AG09319 (cell line): ENCODE measurements at regions not wholly inside any gene's neighbourhood (a gene's known extent, or its start where the extent isn't known, plus 50 kb on each side); places are given as distances from the start of the nearest gene placed in this dataset.

ENCODE experiments used
- DNase-seq: peaks from one replicate; pipeline ENCODE4 v3.0.0-alpha.2; 2010; ENCODE audit warnings: low read depth; ENCODE audit errors: extremely low read depth
- TF ChIP-seq, protein P1 (sequence below): IDR thresholded peaks from 2 replicates; pipeline ENCODE4 v1.5.1; 2011; ENCODE audit warnings: low read depth, mild to moderate bottlenecking, inconsistent platforms, low read length, moderate library complexity

DNA sequence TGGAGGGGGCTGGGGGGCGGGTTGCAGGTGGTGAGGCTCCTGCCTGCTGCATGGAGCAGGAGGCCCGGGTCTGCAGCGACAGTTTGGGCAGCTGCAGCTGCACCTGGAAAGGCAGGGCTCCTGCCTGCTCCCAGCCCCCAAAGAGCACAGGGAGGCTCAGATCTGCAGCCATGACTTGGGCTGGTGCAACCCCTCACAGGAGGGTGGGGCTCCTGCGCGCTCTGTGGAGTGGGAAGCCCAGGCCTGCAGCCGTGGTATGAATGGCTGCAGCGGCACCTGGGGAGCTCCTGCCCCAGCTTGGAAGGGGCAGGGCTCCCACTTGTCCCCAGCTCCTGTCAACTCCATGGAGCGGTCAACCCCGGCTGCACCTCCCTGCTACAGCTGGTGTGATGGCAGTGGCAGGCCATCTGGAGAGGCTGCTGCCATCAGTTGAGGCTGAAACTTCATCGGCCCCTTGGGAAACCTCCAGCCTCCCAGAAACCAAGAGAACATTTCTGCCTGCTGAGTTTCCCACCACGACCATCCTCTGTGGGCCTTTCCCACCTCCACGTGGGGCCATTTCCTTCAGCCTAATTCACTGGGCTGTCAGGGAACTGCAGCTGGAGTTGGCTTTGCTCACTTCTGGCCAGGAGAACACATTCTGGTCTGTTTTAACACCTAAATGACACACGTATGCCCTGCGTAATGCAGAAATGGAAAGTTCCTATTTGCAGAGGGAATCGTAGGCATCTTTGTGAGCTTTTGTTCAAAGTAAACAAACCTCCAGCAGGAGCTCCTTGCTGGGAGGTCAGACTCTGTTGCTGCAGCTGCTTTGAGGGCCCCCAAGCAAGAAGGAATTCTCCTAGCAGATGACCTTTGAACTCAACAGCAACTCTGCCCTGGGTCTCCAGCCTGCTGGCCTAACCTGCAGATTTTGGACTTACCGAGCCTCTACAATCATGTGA, 429.0 kb downstream of the PREX1 start:
- no peak for DNase-seq
- TF ChIP-seq, protein P1, sequence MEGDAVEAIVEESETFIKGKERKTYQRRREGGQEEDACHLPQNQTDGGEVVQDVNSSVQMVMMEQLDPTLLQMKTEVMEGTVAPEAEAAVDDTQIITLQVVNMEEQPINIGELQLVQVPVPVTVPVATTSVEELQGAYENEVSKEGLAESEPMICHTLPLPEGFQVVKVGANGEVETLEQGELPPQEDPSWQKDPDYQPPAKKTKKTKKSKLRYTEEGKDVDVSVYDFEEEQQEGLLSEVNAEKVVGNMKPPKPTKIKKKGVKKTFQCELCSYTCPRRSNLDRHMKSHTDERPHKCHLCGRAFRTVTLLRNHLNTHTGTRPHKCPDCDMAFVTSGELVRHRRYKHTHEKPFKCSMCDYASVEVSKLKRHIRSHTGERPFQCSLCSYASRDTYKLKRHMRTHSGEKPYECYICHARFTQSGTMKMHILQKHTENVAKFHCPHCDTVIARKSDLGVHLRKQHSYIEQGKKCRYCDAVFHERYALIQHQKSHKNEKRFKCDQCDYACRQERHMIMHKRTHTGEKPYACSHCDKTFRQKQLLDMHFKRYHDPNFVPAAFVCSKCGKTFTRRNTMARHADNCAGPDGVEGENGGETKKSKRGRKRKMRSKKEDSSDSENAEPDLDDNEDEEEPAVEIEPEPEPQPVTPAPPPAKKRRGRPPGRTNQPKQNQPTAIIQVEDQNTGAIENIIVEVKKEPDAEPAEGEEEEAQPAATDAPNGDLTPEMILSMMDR, result no peak

DNA sequence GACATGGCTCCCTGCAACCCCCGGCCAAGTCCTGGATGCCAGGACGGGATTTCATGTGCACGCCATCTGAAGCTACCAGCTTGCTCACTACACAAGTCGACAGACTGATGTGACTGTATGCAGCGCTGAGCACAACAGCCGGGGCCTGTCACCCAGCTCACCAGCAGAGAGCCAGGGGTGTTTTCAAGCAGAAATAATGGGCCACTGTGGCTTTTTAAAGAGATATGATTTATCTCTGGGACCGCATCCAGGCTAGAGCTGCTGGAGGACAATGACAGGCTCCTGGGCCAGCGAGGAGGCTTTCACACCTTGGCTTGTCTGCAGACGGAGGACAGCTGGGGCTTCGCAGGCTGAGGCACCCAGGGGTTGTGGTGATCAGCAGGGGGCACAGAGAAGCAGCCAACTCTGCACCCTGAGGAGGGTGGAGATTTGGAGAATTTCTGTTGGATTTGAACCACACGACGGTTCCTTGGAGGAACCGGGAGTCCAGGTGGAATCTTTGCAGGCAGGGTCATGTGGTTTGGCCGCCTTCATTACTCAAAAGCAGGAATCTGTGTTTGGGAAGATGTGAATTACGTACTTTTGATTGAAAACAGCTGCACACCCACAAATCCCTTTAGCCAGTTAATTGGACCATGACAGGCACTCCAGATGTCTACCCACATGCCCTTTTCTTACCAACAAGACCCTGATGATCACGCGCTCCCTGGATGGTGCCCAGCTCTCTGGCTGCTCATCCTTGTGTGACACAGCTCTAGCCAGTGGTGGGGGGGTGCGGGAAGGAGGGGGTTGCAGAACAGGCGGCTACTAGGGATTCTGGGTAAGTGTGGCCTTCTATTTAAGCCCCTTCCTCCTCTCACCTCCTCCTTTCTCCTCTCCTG, 430.6 kb downstream of the PREX1 start:
- DNase-seq, result peak; percentile 40

DNA sequence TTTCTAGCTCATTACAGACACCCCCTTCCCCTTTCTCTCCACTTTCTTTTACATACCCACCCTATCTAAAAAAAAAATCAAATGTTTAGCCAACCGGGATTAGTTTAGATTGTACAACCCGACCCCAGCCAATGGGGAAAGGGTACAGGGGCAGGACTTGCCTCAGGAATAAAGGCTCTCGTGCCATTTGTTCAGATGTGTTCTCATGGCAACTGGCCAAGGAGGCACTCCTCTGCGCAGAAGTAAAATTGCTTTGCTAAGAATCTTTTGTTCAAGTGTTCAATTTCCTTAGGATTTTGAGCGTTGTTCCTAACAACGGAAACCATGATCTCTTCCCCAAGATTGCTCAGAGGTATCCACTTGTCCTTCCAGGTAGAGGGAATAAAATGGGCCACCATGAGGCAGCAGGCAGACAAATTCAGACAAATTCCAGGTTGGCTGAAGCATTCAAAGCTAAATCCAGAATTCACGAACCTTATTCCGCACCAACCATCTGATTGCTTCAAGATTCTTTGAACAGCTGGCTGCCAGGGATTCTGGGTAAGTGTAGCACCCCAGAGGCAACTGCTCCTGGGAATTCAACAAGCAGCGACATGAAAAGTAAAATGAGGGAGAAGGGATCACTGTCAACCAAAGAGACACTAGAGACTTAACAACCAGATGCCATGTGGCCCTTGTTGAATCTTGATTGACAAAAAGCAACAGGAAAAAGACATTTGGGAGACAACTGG, 431.8 kb downstream of the PREX1 start:
- TF ChIP-seq, protein P1, result no peak
- no peak for DNase-seq

DNA sequence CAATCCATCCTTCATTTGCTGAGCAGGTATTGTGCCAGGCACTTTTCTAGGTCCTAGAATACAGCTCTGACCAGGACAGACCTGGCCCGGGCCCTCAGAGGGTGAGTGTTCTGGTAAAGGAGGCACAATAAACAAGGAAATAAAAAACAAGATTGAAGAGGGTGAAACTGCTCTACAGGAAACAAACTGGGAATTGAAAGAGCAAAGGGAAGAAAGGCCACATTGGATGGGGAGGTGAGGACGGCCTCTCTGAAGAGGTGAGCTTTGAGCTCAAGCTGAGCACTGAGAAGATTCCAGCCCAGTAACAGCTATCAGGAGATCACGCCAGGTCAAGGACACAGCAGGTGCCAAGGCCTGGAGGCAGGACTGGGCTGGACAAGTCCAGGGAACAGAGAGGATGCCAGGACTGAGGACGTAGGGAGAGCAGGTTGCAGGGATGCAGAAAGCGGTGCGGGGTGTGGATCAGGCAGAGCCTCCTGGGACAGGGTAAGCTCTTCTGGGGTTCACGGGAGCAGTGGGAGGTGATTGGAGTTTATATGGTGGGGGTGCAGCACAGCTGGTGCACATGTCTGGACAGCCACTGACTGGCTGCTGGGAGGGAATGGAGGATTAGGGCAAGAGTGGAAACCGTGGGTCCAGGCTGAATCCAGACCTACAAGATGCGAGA, 433.3 kb downstream of the PREX1 start:
- TF ChIP-seq, protein P1, result no peak
- no peak for DNase-seq

DNA sequence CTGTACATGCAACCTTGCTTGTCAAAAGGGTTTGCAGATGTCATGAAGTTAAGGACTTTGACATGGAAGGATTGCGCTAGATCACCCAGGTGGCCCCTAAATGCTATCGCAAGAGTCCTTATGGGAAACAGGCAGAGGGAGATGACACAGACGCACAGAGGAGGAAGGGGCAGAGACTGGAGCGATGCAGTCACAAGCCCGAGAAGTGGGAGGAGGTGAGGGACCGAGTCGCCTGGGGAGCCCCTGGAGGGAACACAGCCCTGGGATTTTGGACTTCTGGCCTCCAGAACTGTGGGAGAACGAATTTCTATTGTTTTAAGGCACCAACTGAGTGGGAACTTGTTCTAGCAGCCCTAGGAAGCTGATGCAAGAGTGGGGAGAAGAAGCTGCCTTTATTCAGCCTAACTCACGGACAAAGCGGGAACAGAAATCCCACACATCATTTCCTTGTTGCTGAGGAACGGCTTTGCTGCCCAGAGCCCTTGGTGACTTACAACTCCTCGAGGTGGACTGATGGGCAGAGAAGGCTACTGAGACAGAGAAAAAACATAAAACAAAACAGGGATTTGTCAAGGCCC, 434.0 kb downstream of the PREX1 start:
- no peak for DNase-seq
- TF ChIP-seq, protein P1, result no peak

DNA sequence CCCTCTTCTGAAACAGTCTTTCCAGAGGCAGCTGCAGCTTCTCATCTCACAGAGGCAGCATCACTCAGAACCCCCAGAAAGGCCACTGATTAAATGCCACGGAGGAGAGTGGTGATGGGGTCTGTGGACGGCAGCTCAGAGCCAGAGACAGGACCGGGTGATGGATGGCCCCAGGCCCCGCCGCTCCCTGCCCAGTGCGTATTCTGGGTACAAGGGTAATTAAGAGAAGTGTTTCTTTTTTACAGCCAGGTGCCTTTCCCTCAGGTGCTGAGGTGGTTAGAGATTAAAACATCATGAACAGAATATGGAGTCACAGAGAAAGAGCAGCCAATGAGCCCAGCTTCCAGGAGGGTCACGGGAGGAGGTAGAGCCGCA, 434.5 kb downstream of the PREX1 start:
- TF ChIP-seq, protein P1, result no peak
- no peak for DNase-seq
